ENCODE measurements at regions not wholly inside any gene's neighbourhood (a gene's known extent, or its start where the extent isn't known, plus 50 kb on each side); places are given as distances from the start of the nearest gene placed in this dataset.
A peak's percentile ranks its signal among the peaks of the same experiment; 100 is the strongest.

GRCh38 chr13:104571893-104572229 is 1505.6 kb upstream of the SLC10A2 start:
- Histone ChIP-seq H3K4me3 (ENCODE audit: low read depth, low read length) (no peak overlapping the region), H3K27ac (ENCODE audit: extremely low read depth, low read depth, low read length) (no peak overlapping the region), H3K36me3 (ENCODE audit: control insufficient read depth in 2 of 2, insufficient read depth in 1 of 2, low read length in 2 of 2) (no peaks in the 10 kb centered on the region), H3K4me1 (ENCODE audit: control insufficient read depth, insufficient read depth, low read length) (no peaks in the 10 kb centered on the region), H3K9me3 (ENCODE audit: control insufficient read depth, insufficient read depth, low read depth, low read length) (no peaks in the 10 kb centered on the region)
- POLR2A ChIA-PET, result no interaction called here
- CTCF ChIA-PET, result interaction anchor here (0.6 to 2.1 kb wide), 13 partner anchors 25 to 1658 kb away, joined by 3 to 9 read pairs (median 3); no protein-coding TSS in a partner anchor
- TF ChIP-seq ZNF18 (tag by site-specific recombination; IDR thresholded peaks at IDR 0.05) (no peak), ZBTB8A (tag by site-specific recombination; IDR thresholded peaks at IDR 0.05) (no peak), ZNF169 (tag by site-specific recombination; IDR thresholded peaks at IDR 0.05) (no peak), ZNF292 (tag by site-specific recombination; IDR thresholded peaks at IDR 0.05; ENCODE audit: borderline replicate concordance, low read depth) (no peak), ZXDB (tag by site-specific recombination; IDR thresholded peaks at IDR 0.05) (no peak), TRIM28 (IDR thresholded peaks at IDR 0.05; ENCODE audit: borderline replicate concordance, low read length) (no peak), SCRT2 (tag by site-specific recombination; IDR thresholded peaks at IDR 0.05) (no peak), ZNF114 (tag by site-specific recombination; IDR thresholded peaks at IDR 0.05) (no peak), ZFP3 (tag by site-specific recombination; IDR thresholded peaks at IDR 0.05; ENCODE audit: low read depth) (no peak), ZNF513 (tag by site-specific recombination; IDR thresholded peaks at IDR 0.05) (no peak)

GRCh38 chr13:104571161-104571892 is 1505.1 kb upstream of the SLC10A2 start:
- Histone ChIP-seq H3K36me3 (ENCODE audit: control insufficient read depth in 2 of 2, insufficient read depth in 1 of 2, low read length in 2 of 2) (no peaks in the 10 kb centered on the region), H3K4me3 (ENCODE audit: low read depth, low read length) (peak overlapping the region; percentile 27), H3K27ac (ENCODE audit: extremely low read depth, low read depth, low read length) (no peak overlapping the region), H3K4me1 (ENCODE audit: control insufficient read depth, insufficient read depth, low read length) (no peaks in the 10 kb centered on the region), H3K9me3 (ENCODE audit: control insufficient read depth, insufficient read depth, low read depth, low read length) (no peaks in the 10 kb centered on the region)
- TF ChIP-seq ZNF654 (tag by site-specific recombination; IDR thresholded peaks at IDR 0.05; ENCODE audit: low read depth) (peak; percentile 24; the same call in 1 of the 2 replicates), ZNF114 (tag by site-specific recombination; IDR thresholded peaks at IDR 0.05) (no peak), CTCF (tag by site-specific recombination; IDR thresholded peaks at IDR 0.05) (0 out of 2 replicates have a peak, but pooled peaks have one; percentile 13)
- CTCF ChIA-PET, result interaction anchor here (0.6 to 2.1 kb wide), 18 partner anchors 24 to 1966 kb away, joined by 3 to 9 read pairs (median 4); no protein-coding TSS in a partner anchor
- POLR2A ChIA-PET, result no interaction called here

GRCh38 chr13:104567114-104567513 is 1500.9 kb upstream of the SLC10A2 start:
- H3K27ac ChIP-seq (ENCODE audit: extremely low read depth, low read depth, low read length), result no peak overlapping the region
- H3K36me3 ChIP-seq (ENCODE audit: control insufficient read depth in 2 of 2, insufficient read depth in 1 of 2, low read length in 2 of 2), result no peaks in the 10 kb centered on the region
- CTCF ChIA-PET, result interaction anchor here (0.6 to 0.7 kb wide), 2 partner anchors 11 to 309 kb away, joined by 3 read pairs; no protein-coding TSS in a partner anchor
- H3K4me1 ChIP-seq (ENCODE audit: control insufficient read depth, insufficient read depth, low read length), result no peaks in the 10 kb centered on the region
- no peak overlapping the region for H3K4me3 ChIP-seq (ENCODE audit: low read depth, low read length)
- POLR2A ChIA-PET, result no interaction called here
- TF ChIP-seq SCRT1 (tag by site-specific recombination; IDR thresholded peaks at IDR 0.05; ENCODE audit: borderline replicate concordance) (no peak), ZNF792 (tag by site-specific recombination; IDR thresholded peaks at IDR 0.05) (no peak), ZNF529 (tag by site-specific recombination; IDR thresholded peaks at IDR 0.05; ENCODE audit: insufficient replicate concordance) (no peak), ZNF423 (tag by site-specific recombination; IDR thresholded peaks at IDR 0.05) (no peak), MYNN (tag by site-specific recombination; IDR thresholded peaks at IDR 0.05; ENCODE audit: borderline replicate concordance) (no peak), ZNF37A (tag by site-specific recombination; IDR thresholded peaks at IDR 0.05) (no peak), ZBTB6 (tag by site-specific recombination; IDR thresholded peaks at IDR 0.05) (no peak), ZBTB7A (tag by site-specific recombination; IDR thresholded peaks at IDR 0.05; ENCODE audit: low read depth) (no peak), IKZF3 (tag by site-specific recombination; IDR thresholded peaks at IDR 0.05) (no peak), ZNF785 (tag by site-specific recombination; IDR thresholded peaks at IDR 0.05) (no peak), ZNF768 (tag by site-specific recombination; IDR thresholded peaks at IDR 0.05) (no peak), CTCF (tag by site-specific recombination; IDR thresholded peaks at IDR 0.05) (no peak)
- no peaks in the 10 kb centered on the region for H3K9me3 ChIP-seq (ENCODE audit: control insufficient read depth, insufficient read depth, low read depth, low read length)
